Mesenchymal stem cell (in vitro differentiated cells and primary cell): ENCODE measurements at regions not wholly inside any gene's neighbourhood (a gene's known extent, or its start where the extent isn't known, plus 50 kb on each side); places are given as distances from the start of the nearest gene placed in this dataset.
A peak's percentile ranks its signal among the peaks of the same experiment; 100 is the strongest.

Source experiments
- DNase-seq: peaks from one replicate; pipeline ENCODE4 v3.0.0-alpha.2; 2013
- H2AFZ ChIP-seq: one replicate; pipeline ENCODE4 v1.6.1; 2013; ENCODE audit warnings: low read depth, mild to moderate bottlenecking, control low read depth, inconsistent platforms, low read length, moderate library complexity
- H2AK5ac ChIP-seq: 2 replicates; pipeline ENCODE4 v1.6.1; 2013; ENCODE audit warnings: low read length, moderate library complexity, mild to moderate bottlenecking, inconsistent platforms; ENCODE audit not compliant: severe bottlenecking
- H2BK120ac ChIP-seq: one replicate; pipeline ENCODE4 v1.6.1; 2013; ENCODE audit warnings: low read depth, mild to moderate bottlenecking, inconsistent platforms, low read length, moderate library complexity
- H2BK12ac ChIP-seq, 2 experiments: one replicate each; pipeline ENCODE4 v1.6.1; 2013; ENCODE audit warnings: inconsistent platforms in 2 of 2, low read length in 2 of 2, mild to moderate bottlenecking in 2 of 2, moderate library complexity in 2 of 2, control low read depth in 1 of 2
- H2BK15ac ChIP-seq: one replicate; pipeline ENCODE4 v1.6.1; 2013; ENCODE audit warnings: mild to moderate bottlenecking, low read depth, inconsistent platforms; ENCODE audit not compliant: poor library complexity, severe bottlenecking
- H2BK5ac ChIP-seq: 2 replicates; pipeline ENCODE4 v1.6.1; 2013; ENCODE audit warnings: low read depth, mild to moderate bottlenecking, low read length, control low read depth, inconsistent platforms; ENCODE audit not compliant: poor library complexity, severe bottlenecking
- H3K14ac ChIP-seq, 2 experiments: one replicate each; pipeline ENCODE4 v1.6.1; 2013; ENCODE audit warnings: inconsistent platforms in 2 of 2, low read length in 2 of 2, control low read depth in 1 of 2, mild to moderate bottlenecking in 1 of 2, moderate library complexity in 1 of 2
- H3K18ac ChIP-seq, 2 experiments: one replicate each; pipeline ENCODE4 v1.6.1; 2013; ENCODE audit warnings: inconsistent platforms in 2 of 2, low read length in 2 of 2, control low read depth in 1 of 2, low read depth in 1 of 2, mild to moderate bottlenecking in 1 of 2
- H3K23ac ChIP-seq, 2 experiments: one replicate each; pipeline ENCODE4 v1.6.1; 2013; ENCODE audit warnings: inconsistent platforms in 2 of 2, low read length in 2 of 2, mild to moderate bottlenecking in 2 of 2, moderate library complexity in 2 of 2, control low read depth in 1 of 2
- H3K27ac ChIP-seq: 2 replicates; pipeline ENCODE4 v1.5.1; 2013; ENCODE audit warnings: mild to moderate bottlenecking, moderate library complexity, low read length, control low read depth, inconsistent platforms; ENCODE audit not compliant: poor library complexity, severe bottlenecking
- H3K27me3 ChIP-seq, 2 experiments: 2 replicates each; pipeline versions ENCODE4 v1.6.1 to v1.7.0; 2013; ENCODE audit warnings: low read length in 2 of 2, mild to moderate bottlenecking in 2 of 2, moderate library complexity in 2 of 2, control low read depth in 1 of 2, inconsistent platforms in 1 of 2; ENCODE audit not compliant: control insufficient read depth in 1 of 2, insufficient read depth in 1 of 2
- H3K36me3 ChIP-seq, 2 experiments: 2 replicates each; pipeline versions ENCODE4 v1.6.1 to v1.7.0; 2013; ENCODE audit warnings: low read length in 2 of 2, control low read depth in 1 of 2, inconsistent platforms in 1 of 2, low read depth in 1 of 2, mild to moderate bottlenecking in 1 of 2; ENCODE audit not compliant: insufficient read depth in 2 of 2, control insufficient read depth in 1 of 2
- H3K4ac ChIP-seq, 2 experiments: one replicate each; pipeline ENCODE4 v1.6.1; 2013; ENCODE audit warnings: inconsistent platforms in 2 of 2, low read length in 2 of 2, mild to moderate bottlenecking in 2 of 2, moderate library complexity in 2 of 2, control low read depth in 1 of 2, low read depth in 1 of 2
- H3K4me1 ChIP-seq: 2 replicates; pipeline ENCODE4 v1.6.1; 2013; ENCODE audit warnings: low read depth, low read length, control low read depth; ENCODE audit not compliant: control insufficient read depth, insufficient read depth
- H3K4me2 ChIP-seq: 2 replicates; pipeline ENCODE4 v1.6.1; 2013; ENCODE audit warnings: low read length, mild to moderate bottlenecking, inconsistent platforms; ENCODE audit not compliant: poor library complexity, severe bottlenecking
- H3K4me3 ChIP-seq, 2 experiments: 2 replicates each; pipeline versions ENCODE4 v1.5.1 to v1.7.0; 2013; ENCODE audit warnings: low read length in 2 of 2, mild to moderate bottlenecking in 2 of 2, control low read depth in 1 of 2, low read depth in 1 of 2; ENCODE audit not compliant: insufficient read depth in 1 of 2
- H3K79me1 ChIP-seq: replicated peaks from 2 replicates; pipeline ENCODE4 v1.6.1; 2013; ENCODE audit warnings: mild to moderate bottlenecking, control low read depth, low read length, inconsistent platforms; ENCODE audit not compliant: poor library complexity, severe bottlenecking
- H3K9ac ChIP-seq: 2 replicates; pipeline ENCODE4 v1.7.0; 2013; ENCODE audit warnings: mild to moderate bottlenecking, low read length, moderate library complexity
- H3K9me3 ChIP-seq: 2 replicates; pipeline ENCODE4 v1.7.0; 2013; ENCODE audit warnings: mild to moderate bottlenecking, low read length; ENCODE audit not compliant: control insufficient read depth
- H4K8ac ChIP-seq: one replicate; pipeline ENCODE4 v1.6.1; 2013; ENCODE audit warnings: inconsistent platforms, mild to moderate bottlenecking, low read length, moderate library complexity
- H4K91ac ChIP-seq: one replicate; pipeline ENCODE4 v1.6.1; 2013; ENCODE audit warnings: mild to moderate bottlenecking, low read length, inconsistent platforms
- WGBS: methylation state at CpG from one replicate; pipeline ENCODE4 v1.1.7; 2013; ENCODE audit warnings: mixed read lengths; 5-methylcytosine and 5-hydroxymethylcytosine counted together

- no peak overlapping the region for H2BK5ac ChIP-seq
- peaks cover 1% of the 10 kb centered on the region for H3K4me1 ChIP-seq
- no peaks in the 10 kb centered on the region for H3K27me3 ChIP-seq
- H3K14ac ChIP-seq: no peak overlapping the region
- H3K27ac ChIP-seq: no peak overlapping the region
- DNase-seq: no peak
- H3K9ac ChIP-seq: peak overlapping the region; percentile 41
- H3K79me1 ChIP-seq: no peaks in the 10 kb centered on the region
- peaks cover 0 to 3% of the 10 kb centered on the region in 2 experiments for H3K36me3 ChIP-seq
- no peak overlapping the region for H3K4me3 ChIP-seq
- no peak overlapping the region for H2BK15ac ChIP-seq
- H3K4me2 ChIP-seq: no peak overlapping the region
- H3K23ac ChIP-seq: no peak overlapping the region
- no peak overlapping the region for H4K91ac ChIP-seq
- no peak overlapping the region for H2BK12ac ChIP-seq
- H2BK120ac ChIP-seq: no peak overlapping the region
- no peak overlapping the region for H2AFZ ChIP-seq
- H3K9me3 ChIP-seq: no peaks in the 10 kb centered on the region
- no peak overlapping the region for H2AK5ac ChIP-seq
- H4K8ac ChIP-seq: no peak overlapping the region
- no peak overlapping the region for H3K18ac ChIP-seq
- no peak overlapping the region for H3K4ac ChIP-seq
Observed at GRCh38 chr3:124455891-124456290, 274.4 kb upstream of the UMPS start.

GRCh38 chr3:124456506-124456905 is 273.7 kb upstream of the UMPS start:
- no peak overlapping the region for H2BK12ac ChIP-seq
- no peak overlapping the region for H3K4me2 ChIP-seq
- no peak overlapping the region for H4K8ac ChIP-seq
- H3K9me3 ChIP-seq: no peaks in the 10 kb centered on the region
- no peak overlapping the region for H2AFZ ChIP-seq
- 98% methylated on average over 10 of the region's 11 CpGs for WGBS
- no peak overlapping the region for H3K27ac ChIP-seq
- H3K4ac ChIP-seq: no peak overlapping the region
- no peak overlapping the region for H3K4me3 ChIP-seq
- no peak overlapping the region for H4K91ac ChIP-seq
- H3K36me3 ChIP-seq: peaks cover 0 to 3% of the 10 kb centered on the region in 2 experiments
- H2BK120ac ChIP-seq: no peak overlapping the region
- no peak overlapping the region for H3K18ac ChIP-seq
- no peak overlapping the region for H2BK15ac ChIP-seq
- H3K23ac ChIP-seq: no peak overlapping the region
- H3K79me1 ChIP-seq: no peaks in the 10 kb centered on the region
- H3K14ac ChIP-seq: no peak overlapping the region
- DNase-seq: no peak
- H2AK5ac ChIP-seq: no peak overlapping the region
- no peak overlapping the region for H2BK5ac ChIP-seq
- H3K27me3 ChIP-seq: no peaks in the 10 kb centered on the region
- peak overlapping the region; percentile 41 for H3K9ac ChIP-seq
- peaks cover 1% of the 10 kb centered on the region for H3K4me1 ChIP-seq

- H3K79me1 ChIP-seq: no peaks in the 10 kb centered on the region
- H2AFZ ChIP-seq: no peak overlapping the region
- no peak overlapping the region for H3K4me3 ChIP-seq
- H2BK120ac ChIP-seq: no peak overlapping the region
- no peak overlapping the region for H3K27ac ChIP-seq
- DNase-seq: no peak
- no peak overlapping the region for H4K8ac ChIP-seq
- no peak overlapping the region for H3K23ac ChIP-seq
- no peaks in the 10 kb centered on the region for H3K9me3 ChIP-seq
- no peak overlapping the region for H3K4me2 ChIP-seq
- no peak overlapping the region for H3K9ac ChIP-seq
- no peak overlapping the region for H2AK5ac ChIP-seq
- no peaks in the 10 kb centered on the region for H3K27me3 ChIP-seq
- peaks cover 3 to 4% of the 10 kb centered on the region in 2 experiments for H3K36me3 ChIP-seq
- no peak overlapping the region for H4K91ac ChIP-seq
- no peak overlapping the region for H2BK5ac ChIP-seq
- H3K4ac ChIP-seq: no peak overlapping the region
- no peak overlapping the region for H3K18ac ChIP-seq
- H3K4me1 ChIP-seq: peaks cover 1% of the 10 kb centered on the region
- H3K14ac ChIP-seq: no peak overlapping the region
- WGBS: 90% methylated on average over 1 of the region's 2 CpGs
- no peak overlapping the region for H2BK15ac ChIP-seq
- H2BK12ac ChIP-seq: no peak overlapping the region
Observed at GRCh38 chr3:124459678-124460077, 270.6 kb upstream of the UMPS start.

GRCh38 chr3:124461126-124461525 is 269.1 kb upstream of the UMPS start:
- H2BK5ac ChIP-seq: no peak overlapping the region
- H3K9ac ChIP-seq: no peak overlapping the region
- H3K4ac ChIP-seq: no peak overlapping the region
- H2BK12ac ChIP-seq: no peak overlapping the region
- H4K91ac ChIP-seq: no peak overlapping the region
- WGBS: 86% methylated on average over 1 of the region's 2 CpGs
- H2BK120ac ChIP-seq: no peak overlapping the region
- peaks cover 3 to 4% of the 10 kb centered on the region in 2 experiments for H3K36me3 ChIP-seq
- no peak overlapping the region for H2AK5ac ChIP-seq
- no peaks in the 10 kb centered on the region for H3K9me3 ChIP-seq
- H2AFZ ChIP-seq: no peak overlapping the region
- H3K23ac ChIP-seq: no peak overlapping the region
- H2BK15ac ChIP-seq: no peak overlapping the region
- no peak for DNase-seq
- no peaks in the 10 kb centered on the region for H3K27me3 ChIP-seq
- no peak overlapping the region for H3K27ac ChIP-seq
- H3K4me3 ChIP-seq: no peak overlapping the region
- H3K4me2 ChIP-seq: no peak overlapping the region
- H4K8ac ChIP-seq: no peak overlapping the region
- H3K4me1 ChIP-seq: peaks cover 1% of the 10 kb centered on the region
- no peak overlapping the region for H3K14ac ChIP-seq
- no peaks in the 10 kb centered on the region for H3K79me1 ChIP-seq
- no peak overlapping the region for H3K18ac ChIP-seq
